HFFc6 (cell line): ENCODE measurements at regions not wholly inside any gene's neighbourhood (a gene's known extent, or its start where the extent isn't known, plus 50 kb on each side); places are given as distances from the start of the nearest gene placed in this dataset.

Experiments
- DNase-seq: peaks from one replicate; pipeline ENCODE4 v3.0.0-alpha.2; 2018
- H3K27ac Mint-ChIP-seq: 2 replicates; pipeline ENCODE4 v1.8.0; 2020; ENCODE audit warnings: mild to moderate bottlenecking, mixed read lengths
- H3K27me3 Mint-ChIP-seq: 2 replicates; pipeline ENCODE4 v1.8.0; 2021; ENCODE audit warnings: mild to moderate bottlenecking, moderate library complexity, mixed read lengths; ENCODE audit not compliant: insufficient read depth
- H3K36me3 Mint-ChIP-seq: 2 replicates; pipeline ENCODE4 v1.8.0; 2021; ENCODE audit warnings: low read depth, mixed read lengths
- H3K4me1 Mint-ChIP-seq: 2 replicates; pipeline ENCODE4 v1.8.0; 2020; ENCODE audit warnings: low read depth, mixed read lengths
- H3K4me3 Mint-ChIP-seq: 2 replicates; pipeline ENCODE4 v1.8.0; 2020; ENCODE audit warnings: mild to moderate bottlenecking, moderate library complexity, mixed read lengths
- H3K9me3 Mint-ChIP-seq: 2 replicates; pipeline ENCODE4 v1.8.0; 2020; ENCODE audit warnings: mild to moderate bottlenecking, mixed read lengths
- CTCF ChIP-seq: fragments of 200-600 bp; sonication (generic); IDR thresholded peaks from 2 replicates; pipeline ENCODE4 v1.5.0; 2021; ENCODE audit warnings: antibody characterized with exemption, mild to moderate bottlenecking

DNA sequence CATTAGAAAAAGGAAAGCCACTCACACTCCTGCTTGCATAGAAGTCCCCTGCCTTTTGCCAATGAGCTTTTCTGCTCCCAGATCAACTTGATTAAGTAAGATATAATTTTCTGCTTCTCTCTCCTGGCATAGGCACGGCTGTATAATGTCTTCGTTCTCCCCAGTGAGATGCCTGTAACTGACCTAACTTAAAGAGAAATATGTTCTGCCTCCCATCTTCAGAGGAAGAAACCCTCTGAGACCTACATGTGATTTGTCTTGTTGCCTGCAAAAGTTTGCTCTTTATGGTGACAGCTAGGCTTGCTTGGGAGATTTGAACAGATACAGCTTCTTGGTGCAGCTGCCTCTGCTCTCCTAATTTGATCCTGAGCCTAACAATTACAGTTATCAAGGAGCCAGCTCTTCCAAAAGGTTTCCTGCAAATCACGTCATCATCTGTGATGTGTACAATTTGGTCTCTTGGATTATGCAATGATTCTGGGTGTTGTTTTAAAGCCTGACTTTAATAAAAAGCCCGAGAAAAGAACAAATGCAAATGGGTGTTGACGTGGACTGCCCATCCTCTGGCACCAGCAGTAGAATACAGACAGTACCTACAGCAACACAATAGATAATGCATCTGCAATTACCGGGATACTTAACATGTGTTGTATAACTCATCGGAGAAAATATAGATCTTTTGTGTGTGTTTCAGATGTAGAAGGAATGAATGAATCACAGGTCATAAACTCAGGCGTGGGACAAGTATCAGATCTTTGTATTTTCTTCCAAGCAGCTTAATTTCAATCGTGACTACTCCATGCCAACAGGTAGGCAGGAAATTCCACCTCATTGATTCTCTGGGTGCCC lies 76.2 kb upstream of the KAZN start:
- DNase-seq: no peak
- peaks cover 4% of the 10 kb centered on the region; the same call in 1 of the 2 replicates for H3K36me3 Mint-ChIP-seq
- no peaks in the 10 kb centered on the region for H3K4me1 Mint-ChIP-seq
- H3K4me3 Mint-ChIP-seq: no peak overlapping the region
- H3K9me3 Mint-ChIP-seq: peaks cover 72% of the 10 kb centered on the region
- no peak overlapping the region for H3K27ac Mint-ChIP-seq
- TF ChIP-seq CTCF: no peak
- H3K27me3 Mint-ChIP-seq: no peaks in the 10 kb centered on the region

GRCh38 chr1:14522926-14523241 lies 75.6 kb upstream of the KAZN start:
- Mint-ChIP-seq H3K27me3 (no peaks in the 10 kb centered on the region; the same call in 1 of the 2 replicates), H3K4me3 (no peak overlapping the region), H3K27ac (no peak overlapping the region), H3K36me3 (peaks cover 4% of the 10 kb centered on the region; the same call in 1 of the 2 replicates), H3K4me1 (no peaks in the 10 kb centered on the region), H3K9me3 (peaks cover 71% of the 10 kb centered on the region)
- DNase-seq: no peak
- no peak for TF ChIP-seq CTCF

DNA sequence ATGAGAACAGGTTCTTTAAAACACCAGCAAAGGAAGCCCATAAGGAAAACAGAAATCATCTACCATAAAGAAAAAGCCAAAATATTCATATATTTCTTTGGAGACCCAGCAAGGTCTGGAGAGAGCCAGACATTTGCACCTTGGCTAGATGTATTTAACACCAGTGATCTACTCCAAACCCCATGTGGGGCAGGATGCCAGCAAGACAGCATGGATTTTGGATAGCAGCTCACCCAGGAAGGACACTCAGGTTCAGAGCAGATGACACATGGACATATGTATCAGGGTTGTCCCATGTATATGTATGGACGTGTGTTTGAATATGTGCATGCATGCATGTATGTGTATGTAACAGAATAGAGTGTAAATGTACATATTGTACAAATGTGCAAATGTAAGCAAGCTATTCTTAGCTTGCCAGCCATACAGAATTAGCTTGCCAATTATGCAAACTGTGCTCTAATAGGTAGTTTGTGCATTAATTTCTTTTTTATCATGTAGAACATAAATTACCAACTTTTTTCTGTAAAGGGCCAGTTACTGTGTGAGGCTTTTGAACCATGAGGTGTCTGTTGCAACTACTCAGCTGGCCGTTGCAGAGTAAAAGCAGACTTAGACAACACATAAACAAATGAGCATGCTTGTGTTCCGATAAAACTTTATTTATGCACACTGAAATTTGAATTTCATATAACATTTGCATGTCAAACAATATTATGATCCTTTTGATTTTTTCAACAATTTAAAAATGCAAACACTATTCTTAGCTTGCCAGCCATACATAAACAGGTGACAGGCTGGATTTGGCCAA lies 73.5 kb upstream of the KAZN start:
- Mint-ChIP-seq H3K27ac (no peak overlapping the region), H3K4me3 (no peak overlapping the region), H3K9me3 (peaks cover 72% of the 10 kb centered on the region), H3K36me3 (peaks cover 9% of the 10 kb centered on the region; the same call in 1 of the 2 replicates), H3K27me3 (no peaks in the 10 kb centered on the region; the same call in 1 of the 2 replicates), H3K4me1 (no peaks in the 10 kb centered on the region)
- no peak for DNase-seq
- no peak for TF ChIP-seq CTCF

DNA sequence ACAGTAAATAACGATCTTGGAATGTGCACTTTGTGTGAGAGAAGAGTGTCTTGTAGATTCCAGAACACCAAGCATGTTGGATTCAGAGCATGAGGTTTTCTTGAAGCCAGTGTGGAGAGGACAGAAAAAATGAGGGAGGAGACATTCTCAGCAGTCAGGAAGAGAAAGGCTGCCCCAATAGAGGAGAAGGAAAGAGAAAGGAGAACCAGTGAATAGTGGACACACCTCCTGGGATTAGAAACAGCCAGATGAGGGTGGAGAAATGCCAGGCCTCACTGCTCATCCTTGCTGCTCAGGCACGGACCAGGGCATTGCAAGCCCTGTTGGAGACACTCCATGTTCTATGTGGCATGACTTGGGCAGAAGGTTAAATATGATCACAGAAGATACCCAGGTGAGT lies 69.0 kb upstream of the KAZN start:
- Mint-ChIP-seq H3K36me3 (peaks cover 4% of the 10 kb centered on the region; the same call in 1 of the 2 replicates), H3K27me3 (peaks cover 1% of the 10 kb centered on the region), H3K4me1 (no peaks in the 10 kb centered on the region), H3K27ac (no peak overlapping the region), H3K9me3 (peaks cover 55% of the 10 kb centered on the region), H3K4me3 (no peak overlapping the region)
- TF ChIP-seq CTCF: no peak
- DNase-seq: no peak

GRCh38 chr1:14531519-14531918 lies 67.0 kb upstream of the KAZN start:
- Mint-ChIP-seq H3K36me3 (peaks cover 10% of the 10 kb centered on the region; the same call in 1 of the 2 replicates), H3K27me3 (peaks cover 1% of the 10 kb centered on the region), H3K9me3 (peaks cover 67% of the 10 kb centered on the region)

More at GRCh38 chr1:14531519-14531918, 67.0 kb upstream of the KAZN start:
- DNase-seq: no peak
- Mint-ChIP-seq H3K27ac (no peak overlapping the region), H3K4me3 (no peak overlapping the region), H3K4me1 (no peaks in the 10 kb centered on the region)
- no peak for TF ChIP-seq CTCF
